ENCODE measurements at regions not wholly inside any gene's neighbourhood (a gene's known extent, or its start where the extent isn't known, plus 50 kb on each side); places are given as distances from the start of the nearest gene placed in this dataset.
A peak's percentile ranks its signal among the peaks of the same experiment; 100 is the strongest.

DNA sequence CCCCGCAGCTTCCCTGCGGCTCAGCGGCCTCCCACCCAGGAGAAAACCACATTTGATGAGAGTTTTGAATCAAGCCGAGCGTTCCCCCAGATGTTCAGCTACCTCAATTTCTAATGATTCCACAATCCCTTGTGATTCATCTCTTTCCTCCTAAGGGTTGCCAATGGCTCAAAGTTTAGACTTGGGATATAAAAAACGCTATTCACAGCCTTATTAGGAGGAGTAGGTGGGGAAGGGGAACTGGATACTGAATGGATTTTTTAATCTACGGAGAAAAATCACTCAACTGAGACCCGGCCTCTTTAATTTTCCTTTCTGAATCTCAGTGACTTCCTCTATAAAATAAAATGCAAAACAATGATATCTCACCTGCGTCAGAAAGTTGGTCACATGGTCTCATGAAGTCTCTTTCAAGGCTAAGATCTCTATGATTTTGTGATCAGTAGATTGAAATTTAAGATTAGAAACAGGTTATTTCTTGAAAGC is 192.6 kb upstream of the TCF4 start:
- DNase-seq (ENCODE audit: low read depth) = peak; percentile 30

DNA sequence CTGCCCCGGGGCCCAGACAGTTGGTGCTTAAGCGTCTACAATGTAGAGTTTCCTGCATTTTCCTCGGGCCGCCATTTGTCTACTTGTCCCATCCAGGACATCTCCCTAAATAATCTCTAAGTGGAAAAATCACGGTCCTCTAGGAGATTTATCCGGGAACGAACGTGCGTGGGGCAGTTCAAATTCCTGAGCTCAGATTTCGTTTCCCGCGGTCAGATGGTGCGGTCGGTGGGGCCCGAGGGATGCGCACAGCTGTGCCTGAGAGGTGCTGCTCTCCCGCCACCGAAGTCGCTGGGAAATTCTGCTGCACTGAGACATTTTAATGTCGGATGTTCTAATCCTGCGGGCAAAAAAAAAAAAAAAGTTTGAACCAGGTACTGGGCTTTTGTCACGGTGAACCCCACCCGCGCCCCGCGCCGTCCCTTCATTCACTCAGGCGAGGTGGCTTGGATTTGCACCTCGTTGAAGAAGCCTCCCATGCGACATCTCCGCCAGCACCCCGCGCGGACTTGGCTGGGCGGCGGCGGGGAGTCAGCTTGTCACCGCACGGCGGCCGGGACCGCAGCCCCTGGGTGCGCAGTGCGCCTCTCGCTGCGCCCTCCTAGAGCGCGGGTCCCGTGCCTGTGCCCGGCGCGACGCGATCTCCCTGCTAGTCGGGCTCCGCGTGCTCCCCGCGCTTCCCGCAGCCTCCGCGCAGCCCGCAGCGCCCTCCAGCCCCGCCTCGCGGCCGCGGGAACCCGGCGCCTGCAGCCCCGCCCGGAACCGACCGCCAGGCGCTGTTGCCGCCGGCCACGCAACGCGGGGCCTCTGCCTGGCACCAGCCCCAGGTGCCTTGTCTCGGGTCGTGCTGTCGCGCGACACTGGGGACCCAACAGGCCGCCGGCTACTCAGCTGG is 191.9 kb upstream of the TCF4 start:
- peak; percentile 16 for DNase-seq (ENCODE audit: low read depth)

DNA sequence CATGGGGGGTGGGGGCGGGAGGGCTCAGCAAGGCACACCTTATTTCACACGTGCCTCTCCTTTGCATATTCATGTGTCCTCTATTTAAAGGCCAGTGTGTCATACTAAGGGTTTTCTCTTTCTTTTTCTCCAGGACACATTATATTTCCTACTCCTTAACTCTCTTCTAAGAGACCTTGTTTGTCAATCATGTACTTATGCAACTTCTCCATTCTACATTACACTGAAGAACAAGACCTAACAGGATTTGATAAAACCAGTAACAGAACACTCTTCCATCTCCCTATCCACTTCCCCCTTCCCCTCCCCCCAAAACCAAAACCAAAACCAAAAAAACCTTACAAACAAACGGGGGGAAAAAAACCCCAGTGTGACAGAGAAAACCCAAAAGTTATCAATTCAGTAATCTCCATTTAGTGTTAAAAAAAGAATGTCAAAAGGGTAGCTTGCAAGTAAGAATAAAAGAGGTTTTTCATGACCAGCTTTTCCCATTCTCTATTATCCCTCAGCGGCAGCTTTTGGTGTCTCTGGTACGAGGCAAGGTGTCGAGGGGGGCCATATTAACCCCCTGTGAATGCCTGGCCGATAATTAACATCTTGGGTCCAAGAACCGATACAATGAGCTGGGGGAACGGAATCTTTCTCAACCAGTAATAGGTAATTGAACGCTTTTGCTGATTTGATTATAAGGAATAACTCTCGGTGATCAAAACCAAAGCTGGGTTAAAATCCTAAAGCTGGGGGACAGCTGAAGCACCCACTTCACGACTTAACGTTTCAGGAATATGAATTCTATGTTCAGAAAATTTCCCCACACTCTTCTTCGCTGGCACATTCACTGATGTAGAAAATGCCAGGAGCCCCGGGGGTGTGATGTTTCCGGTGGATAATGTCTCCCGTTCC is 191.0 kb upstream of the TCF4 start:
- DNase-seq (ENCODE audit: low read depth) = peak; percentile 30

DNA sequence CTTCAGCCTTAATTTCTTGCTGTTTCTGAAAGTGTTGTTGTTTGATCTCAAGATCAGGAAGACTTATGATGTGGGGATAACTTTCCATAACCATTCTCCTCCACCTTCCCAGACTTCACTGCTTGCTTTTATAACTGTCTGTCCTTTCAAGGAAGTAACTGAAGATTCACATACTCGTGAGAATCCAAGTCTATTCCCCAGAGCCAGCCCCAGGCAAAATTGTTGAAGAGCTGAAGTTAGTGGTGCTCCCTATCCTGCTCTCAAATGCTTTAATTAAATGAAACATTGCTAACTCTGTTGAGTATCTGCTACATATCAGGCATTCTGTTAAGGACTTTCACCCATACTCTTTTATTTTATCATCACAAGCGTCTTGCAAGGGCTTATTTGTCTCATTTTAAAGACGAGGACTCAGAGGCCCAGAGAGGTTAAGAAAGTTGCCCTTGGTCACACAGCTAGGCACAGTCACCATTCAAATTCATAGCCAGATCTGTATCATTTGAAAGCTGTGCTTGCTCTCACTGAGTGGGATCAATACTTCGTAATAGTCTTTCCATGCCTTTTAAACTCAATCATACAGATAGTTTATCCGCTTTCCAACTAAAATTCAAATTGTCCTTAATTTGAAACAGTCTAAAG is 189.8 kb upstream of the TCF4 start:
- no peak for DNase-seq (ENCODE audit: low read depth)

DNA sequence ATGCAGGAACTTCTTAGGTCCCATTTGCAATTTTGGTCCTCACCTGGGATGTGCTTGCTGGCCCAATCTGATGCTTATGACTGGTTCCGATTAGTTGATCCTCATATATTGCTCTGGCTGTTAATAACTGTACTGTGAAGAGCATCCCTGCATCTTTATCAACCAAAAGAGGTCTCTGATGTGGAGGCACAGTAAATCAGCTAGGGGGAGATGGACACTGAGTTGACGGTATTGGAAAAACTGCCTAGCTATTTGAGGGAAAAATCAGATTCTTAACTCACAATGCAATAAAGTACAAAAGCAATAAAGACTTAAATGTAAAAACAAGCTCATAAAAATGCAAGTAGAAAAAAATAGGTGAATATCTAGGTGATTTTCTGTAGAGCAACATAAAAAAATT is 188.0 kb upstream of the TCF4 start:
- no peak for DNase-seq (ENCODE audit: low read depth)

DNA sequence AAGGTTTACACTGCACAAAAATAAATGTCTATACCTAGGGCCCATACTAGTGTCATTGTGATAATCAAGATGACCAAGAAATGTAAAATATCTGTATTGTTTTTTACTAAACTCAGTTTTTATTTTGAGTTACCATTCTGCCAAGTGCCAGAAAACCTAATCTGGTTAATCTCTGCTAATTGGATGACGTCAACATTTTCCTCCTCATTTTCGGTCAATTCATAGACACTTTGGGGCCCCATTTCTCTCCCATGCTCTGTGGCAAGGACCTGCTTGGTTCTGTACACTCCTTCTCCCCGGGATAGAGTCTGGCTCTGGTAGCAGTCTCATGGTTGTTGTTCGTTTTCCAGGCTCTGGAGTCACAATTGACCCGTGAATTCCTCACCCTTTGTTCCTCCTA is 186.5 kb upstream of the TCF4 start:
- no peak for DNase-seq (ENCODE audit: low read depth)

DNA sequence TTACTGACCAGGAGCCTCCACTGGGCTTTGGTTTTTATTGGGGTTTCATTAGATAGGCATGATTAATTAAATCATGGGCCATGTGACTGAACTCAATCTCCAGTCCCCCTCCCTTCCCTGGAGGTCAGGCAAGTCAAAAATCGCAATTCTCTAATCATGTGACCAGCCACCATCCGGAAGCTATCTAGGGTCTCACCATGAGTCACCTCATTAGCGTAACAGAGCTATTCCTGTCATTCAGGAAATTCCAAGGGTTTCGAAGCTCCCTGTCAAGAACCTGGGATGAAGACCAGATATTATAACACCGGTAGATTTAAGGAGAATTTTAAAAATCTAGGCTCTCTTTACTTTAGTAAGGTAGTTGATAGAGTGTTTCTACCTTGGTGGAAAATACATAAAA is 180.3 kb upstream of the TCF4 start:
- peak; percentile 43 for DNase-seq (ENCODE audit: low read depth)

DNA sequence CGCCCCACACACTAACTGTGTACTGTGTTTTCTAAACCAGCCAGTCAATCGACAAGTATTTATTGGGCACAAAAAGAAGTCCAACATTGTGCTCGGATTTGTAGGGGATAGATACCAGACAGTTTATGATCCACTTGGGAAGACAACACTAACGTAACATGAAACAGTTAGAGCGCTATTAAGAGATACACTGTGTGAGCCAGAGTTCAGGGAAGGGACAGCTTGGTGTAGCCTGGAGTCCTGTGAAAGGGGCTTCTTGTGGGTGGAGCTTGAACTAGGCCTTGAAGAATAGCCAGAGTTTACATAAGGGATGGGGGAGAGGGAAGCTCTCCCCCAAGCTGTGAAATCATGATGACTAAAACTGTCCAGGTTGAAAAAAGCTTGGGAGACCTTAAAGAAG is 176.4 kb upstream of the TCF4 start:
- no peak for DNase-seq (ENCODE audit: low read depth)

GRCh38 chr18:55763805-55764204 is 175.8 kb upstream of the TCF4 start:
- no peak for DNase-seq (ENCODE audit: low read depth)

DNA sequence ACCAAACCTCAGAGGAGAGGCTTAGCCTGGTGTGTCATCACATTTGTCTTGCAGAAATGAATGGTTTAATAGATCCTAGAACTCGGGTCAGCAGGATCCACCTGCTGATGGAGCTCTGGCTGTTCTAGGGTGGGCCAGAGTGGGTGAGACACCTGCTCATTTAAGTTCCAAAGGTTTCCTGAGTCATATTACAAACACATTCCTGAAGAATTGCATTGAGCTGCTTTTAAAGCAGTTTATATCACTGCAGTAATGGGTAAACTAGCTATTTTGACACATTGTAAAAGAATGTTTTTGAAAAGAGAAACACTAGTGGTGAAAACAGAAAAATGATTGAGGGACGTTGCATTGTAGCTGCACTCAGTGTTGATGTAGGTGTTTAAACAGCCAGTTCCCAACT is 175.3 kb upstream of the TCF4 start:
- DNase-seq (ENCODE audit: low read depth) = peak; percentile 63

GRCh38 chr18:55762424-55762823 is 174.4 kb upstream of the TCF4 start:
- DNase-seq (ENCODE audit: low read depth) = no peak

DNA sequence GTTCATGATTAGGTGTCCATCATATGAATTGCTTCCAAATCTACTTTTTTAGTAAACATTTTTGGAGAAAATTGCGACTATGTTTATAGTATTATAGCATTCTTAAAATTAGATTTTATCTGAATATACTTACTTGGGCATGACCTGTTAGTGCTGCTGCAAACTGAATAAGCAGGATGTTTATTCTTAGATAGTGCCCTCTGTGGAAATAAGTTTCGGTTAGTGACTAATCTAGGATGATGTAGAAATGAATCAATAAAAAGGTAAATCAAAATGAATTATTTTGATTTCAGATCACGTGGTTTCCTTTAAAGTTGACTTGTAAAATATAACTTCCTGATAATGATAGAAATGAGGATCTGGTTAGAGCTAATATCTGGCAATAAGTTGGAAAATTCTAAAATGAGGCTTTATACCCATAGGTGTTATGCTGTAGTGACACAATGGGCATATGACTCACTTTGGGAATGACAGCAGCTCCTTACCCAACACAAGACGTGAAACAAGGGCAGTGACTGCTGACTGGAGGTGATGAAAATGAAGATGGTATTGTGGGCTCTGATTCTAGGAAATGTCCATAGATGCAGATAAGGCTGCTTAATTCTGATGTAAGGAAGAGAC is 165.8 kb upstream of the TCF4 start:
- DNase-seq (ENCODE audit: low read depth) = peak; percentile 39

DNA sequence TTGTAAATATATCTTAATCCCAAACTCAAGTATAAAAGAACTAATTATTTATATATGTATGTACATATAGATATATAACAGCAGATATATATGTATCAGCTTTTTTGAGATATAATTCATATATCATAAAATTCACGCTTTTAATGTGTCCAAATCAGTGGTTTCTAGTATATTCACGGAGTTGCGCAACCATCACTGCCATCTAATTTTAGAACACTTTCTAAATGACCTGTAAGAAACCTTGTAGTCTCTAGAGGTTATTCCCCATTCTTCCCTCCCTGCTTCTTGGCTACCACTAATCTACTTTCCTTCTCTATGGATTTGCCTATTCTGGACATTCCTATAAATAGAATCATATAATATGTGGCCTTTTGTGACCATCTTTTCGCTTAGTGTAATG is 163.5 kb upstream of the TCF4 start:
- no peak for DNase-seq (ENCODE audit: low read depth)

GRCh38 chr18:55748227-55748738 is 160.3 kb upstream of the TCF4 start:
- peak; percentile 83 for DNase-seq (ENCODE audit: low read depth)

DNA sequence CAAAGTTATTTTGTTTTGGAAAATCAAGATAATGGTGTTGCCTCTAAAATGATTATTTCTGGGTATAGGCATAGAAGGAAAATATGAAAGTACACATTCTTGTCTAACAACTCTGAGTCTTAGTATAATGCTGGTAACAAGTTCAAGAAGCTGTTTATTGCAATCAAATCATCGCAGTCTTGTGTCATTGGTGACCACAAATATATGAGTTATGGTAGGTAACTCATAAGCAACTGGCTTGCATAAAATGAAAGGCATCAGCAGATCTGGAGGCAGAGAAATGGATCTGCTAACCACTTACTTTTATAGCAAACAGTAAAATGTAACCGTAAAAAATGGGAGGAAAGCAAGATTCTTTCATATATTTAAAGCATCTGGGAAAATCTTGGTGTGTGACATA is 156.2 kb upstream of the TCF4 start:
- DNase-seq (ENCODE audit: low read depth) = peak; percentile 33

GRCh38 chr18:55743736-55744135 is 155.7 kb upstream of the TCF4 start:
- no peak for DNase-seq (ENCODE audit: low read depth)

DNA sequence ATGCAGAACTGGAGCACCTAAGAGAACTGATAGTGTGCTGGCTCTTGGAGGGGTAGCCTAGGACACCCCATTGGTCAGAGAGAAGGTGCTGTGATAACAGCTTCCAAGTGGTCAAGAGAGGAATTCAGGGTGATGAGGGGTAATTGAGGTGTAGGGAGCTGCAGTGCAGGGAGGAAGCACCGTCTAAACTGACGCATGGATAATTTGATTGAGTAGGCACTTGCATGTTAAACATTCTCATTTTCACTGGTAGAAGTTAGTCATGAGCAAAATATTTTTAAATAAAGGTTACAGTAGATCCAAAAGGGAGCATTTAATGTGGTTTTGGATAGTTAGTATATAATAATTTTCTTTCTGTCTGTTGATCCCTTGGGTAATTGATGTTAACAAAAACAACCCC is 155.1 kb upstream of the TCF4 start:
- no peak for DNase-seq (ENCODE audit: low read depth)

GRCh38 chr18:55739488-55739887 is 151.5 kb upstream of the TCF4 start:
- DNase-seq (ENCODE audit: low read depth) = no peak

DNA sequence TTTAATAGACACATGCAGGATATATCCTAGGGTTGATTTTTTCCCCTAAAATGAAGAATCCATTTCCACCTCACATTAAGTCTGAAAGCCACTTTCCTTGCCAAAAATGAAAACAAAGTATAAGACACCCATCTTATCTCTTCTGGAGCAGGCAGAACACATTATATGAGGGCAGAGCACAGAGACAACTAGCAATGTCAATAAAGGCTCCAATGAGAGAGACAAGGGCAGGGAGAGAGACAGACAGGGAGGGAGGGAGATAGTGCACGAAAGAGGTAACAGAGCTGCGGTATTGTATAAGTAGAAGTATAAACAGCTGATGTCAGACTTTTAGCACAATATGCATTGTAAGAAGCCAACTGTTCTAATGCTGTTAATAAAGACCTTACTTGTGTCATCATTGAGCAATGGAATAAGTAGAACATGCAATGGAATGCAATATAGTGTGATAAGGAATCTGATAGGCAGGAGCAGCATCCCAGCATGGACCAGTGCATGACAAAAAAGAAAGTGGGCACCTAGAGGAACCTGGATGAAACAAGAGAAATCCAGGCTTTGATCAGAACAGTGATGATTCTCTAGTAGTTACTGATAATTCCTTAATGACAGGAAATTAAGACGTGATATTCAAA is 150.6 kb upstream of the TCF4 start:
- DNase-seq (ENCODE audit: low read depth) = peak; percentile 33

DNA sequence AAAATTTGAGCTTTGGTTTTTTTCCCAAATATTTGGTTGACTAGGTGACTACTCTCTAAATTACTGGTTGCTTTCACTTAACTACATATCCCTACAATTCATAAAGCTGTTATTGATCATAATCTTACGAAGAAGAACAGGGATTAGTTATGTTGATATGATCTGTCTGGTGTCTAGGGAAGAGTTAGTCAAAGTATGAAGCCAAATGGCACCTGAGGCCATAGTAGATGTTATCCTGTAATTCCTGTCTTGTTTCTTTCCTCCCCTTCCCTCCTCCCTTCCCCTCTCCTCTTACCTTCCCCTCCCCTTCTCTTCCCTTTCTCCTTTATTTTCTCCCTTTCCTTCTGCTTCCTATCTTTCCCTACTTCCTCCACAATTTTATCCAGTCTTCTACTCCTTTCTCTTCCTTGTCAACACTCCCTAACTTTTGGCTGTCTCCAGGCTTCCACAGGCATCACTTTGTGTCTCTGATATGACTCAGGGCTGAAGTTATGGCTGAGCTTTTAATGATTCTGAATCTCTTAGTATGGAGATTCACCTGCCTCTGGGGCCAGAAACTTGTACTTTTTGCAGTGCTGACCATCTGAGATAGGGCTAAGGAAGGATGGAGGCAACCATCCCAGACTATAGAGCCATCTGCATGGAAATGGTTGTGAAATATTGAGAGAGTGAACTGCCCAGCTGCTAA is 149.9 kb upstream of the TCF4 start:
- no peak for DNase-seq (ENCODE audit: low read depth)

- no peak for DNase-seq (ENCODE audit: low read depth)
Measured at GRCh38 chr18:55737266-55737665, 149.3 kb upstream of the TCF4 start.

Measured in amniotic epithelial cell (primary cell).